ENCODE measurements at regions not wholly inside any gene's neighbourhood (a gene's known extent, or its start where the extent isn't known, plus 50 kb on each side); places are given as distances from the start of the nearest gene placed in this dataset.

DNA sequence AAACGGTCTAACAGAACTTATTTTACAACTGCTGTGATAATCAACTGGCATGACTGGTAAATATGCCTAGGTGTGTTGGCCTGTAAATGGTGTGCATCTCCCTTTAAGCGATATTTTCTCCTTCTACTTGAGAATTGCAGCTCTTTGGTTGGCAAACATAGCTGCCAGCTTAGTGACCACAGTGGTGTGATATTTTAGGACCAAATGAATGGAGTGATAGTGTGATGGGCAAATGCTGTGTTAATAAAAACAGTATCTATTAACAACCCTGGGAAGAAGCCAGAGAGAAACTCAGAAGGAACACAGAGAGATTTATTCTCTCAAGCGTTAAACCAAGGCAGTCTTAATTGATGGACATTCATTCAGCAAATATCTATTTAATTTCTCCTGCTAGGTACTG is 278.4 kb downstream of the AACS start (continued):
- TF ChIP-seq, protein P1, sequence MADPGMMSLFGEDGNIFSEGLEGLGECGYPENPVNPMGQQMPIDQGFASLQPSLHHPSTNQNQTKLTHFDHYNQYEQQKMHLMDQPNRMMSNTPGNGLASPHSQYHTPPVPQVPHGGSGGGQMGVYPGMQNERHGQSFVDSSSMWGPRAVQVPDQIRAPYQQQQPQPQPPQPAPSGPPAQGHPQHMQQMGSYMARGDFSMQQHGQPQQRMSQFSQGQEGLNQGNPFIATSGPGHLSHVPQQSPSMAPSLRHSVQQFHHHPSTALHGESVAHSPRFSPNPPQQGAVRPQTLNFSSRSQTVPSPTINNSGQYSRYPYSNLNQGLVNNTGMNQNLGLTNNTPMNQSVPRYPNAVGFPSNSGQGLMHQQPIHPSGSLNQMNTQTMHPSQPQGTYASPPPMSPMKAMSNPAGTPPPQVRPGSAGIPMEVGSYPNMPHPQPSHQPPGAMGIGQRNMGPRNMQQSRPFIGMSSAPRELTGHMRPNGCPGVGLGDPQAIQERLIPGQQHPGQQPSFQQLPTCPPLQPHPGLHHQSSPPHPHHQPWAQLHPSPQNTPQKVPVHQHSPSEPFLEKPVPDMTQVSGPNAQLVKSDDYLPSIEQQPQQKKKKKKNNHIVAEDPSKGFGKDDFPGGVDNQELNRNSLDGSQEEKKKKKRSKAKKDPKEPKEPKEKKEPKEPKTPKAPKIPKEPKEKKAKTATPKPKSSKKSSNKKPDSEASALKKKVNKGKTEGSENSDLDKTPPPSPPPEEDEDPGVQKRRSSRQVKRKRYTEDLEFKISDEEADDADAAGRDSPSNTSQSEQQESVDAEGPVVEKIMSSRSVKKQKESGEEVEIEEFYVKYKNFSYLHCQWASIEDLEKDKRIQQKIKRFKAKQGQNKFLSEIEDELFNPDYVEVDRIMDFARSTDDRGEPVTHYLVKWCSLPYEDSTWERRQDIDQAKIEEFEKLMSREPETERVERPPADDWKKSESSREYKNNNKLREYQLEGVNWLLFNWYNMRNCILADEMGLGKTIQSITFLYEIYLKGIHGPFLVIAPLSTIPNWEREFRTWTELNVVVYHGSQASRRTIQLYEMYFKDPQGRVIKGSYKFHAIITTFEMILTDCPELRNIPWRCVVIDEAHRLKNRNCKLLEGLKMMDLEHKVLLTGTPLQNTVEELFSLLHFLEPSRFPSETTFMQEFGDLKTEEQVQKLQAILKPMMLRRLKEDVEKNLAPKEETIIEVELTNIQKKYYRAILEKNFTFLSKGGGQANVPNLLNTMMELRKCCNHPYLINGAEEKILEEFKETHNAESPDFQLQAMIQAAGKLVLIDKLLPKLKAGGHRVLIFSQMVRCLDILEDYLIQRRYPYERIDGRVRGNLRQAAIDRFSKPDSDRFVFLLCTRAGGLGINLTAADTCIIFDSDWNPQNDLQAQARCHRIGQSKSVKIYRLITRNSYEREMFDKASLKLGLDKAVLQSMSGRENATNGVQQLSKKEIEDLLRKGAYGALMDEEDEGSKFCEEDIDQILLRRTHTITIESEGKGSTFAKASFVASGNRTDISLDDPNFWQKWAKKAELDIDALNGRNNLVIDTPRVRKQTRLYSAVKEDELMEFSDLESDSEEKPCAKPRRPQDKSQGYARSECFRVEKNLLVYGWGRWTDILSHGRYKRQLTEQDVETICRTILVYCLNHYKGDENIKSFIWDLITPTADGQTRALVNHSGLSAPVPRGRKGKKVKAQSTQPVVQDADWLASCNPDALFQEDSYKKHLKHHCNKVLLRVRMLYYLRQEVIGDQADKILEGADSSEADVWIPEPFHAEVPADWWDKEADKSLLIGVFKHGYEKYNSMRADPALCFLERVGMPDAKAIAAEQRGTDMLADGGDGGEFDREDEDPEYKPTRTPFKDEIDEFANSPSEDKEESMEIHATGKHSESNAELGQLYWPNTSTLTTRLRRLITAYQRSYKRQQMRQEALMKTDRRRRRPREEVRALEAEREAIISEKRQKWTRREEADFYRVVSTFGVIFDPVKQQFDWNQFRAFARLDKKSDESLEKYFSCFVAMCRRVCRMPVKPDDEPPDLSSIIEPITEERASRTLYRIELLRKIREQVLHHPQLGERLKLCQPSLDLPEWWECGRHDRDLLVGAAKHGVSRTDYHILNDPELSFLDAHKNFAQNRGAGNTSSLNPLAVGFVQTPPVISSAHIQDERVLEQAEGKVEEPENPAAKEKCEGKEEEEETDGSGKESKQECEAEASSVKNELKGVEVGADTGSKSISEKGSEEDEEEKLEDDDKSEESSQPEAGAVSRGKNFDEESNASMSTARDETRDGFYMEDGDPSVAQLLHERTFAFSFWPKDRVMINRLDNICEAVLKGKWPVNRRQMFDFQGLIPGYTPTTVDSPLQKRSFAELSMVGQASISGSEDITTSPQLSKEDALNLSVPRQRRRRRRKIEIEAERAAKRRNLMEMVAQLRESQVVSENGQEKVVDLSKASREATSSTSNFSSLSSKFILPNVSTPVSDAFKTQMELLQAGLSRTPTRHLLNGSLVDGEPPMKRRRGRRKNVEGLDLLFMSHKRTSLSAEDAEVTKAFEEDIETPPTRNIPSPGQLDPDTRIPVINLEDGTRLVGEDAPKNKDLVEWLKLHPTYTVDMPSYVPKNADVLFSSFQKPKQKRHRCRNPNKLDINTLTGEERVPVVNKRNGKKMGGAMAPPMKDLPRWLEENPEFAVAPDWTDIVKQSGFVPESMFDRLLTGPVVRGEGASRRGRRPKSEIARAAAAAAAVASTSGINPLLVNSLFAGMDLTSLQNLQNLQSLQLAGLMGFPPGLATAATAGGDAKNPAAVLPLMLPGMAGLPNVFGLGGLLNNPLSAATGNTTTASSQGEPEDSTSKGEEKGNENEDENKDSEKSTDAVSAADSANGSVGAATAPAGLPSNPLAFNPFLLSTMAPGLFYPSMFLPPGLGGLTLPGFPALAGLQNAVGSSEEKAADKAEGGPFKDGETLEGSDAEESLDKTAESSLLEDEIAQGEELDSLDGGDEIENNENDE (IDR thresholded peaks at IDR 0.05; ENCODE audit: insufficient replicate concordance, low read length) = no peak
- TF ChIP-seq PHF8 (conservative IDR thresholded peaks at IDR 0.05; ENCODE audit: low read depth, low read length) = no peak
- no peak for TF ChIP-seq SAP30 (IDR thresholded peaks at IDR 0.05; ENCODE audit: insufficient read depth, insufficient replicate concordance, low read length)
- no peak for TF ChIP-seq SP4 (IDR thresholded peaks at IDR 0.05; ENCODE audit: low read length)
- TF ChIP-seq TCF12 (IDR thresholded peaks at IDR 0.05; ENCODE audit: low read depth, low read length) = no peak
- no peak for TF ChIP-seq JUND (IDR thresholded peaks at IDR 0.05; ENCODE audit: low read length)
- no peak for TF ChIP-seq POLR2A (IDR thresholded peaks at IDR 0.05; ENCODE audit: control extremely low read depth in 1 of 2, low read depth in 2 of 2, low read length in 2 of 2)
- TF ChIP-seq, protein P2, sequence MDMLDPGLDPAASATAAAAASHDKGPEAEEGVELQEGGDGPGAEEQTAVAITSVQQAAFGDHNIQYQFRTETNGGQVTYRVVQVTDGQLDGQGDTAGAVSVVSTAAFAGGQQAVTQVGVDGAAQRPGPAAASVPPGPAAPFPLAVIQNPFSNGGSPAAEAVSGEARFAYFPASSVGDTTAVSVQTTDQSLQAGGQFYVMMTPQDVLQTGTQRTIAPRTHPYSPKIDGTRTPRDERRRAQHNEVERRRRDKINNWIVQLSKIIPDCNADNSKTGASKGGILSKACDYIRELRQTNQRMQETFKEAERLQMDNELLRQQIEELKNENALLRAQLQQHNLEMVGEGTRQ (IDR thresholded peaks at IDR 0.05; ENCODE audit: low read length) = no peak
- no peak for TF ChIP-seq NRF1 (IDR thresholded peaks at IDR 0.05; ENCODE audit: low read depth, low read length)
- TF ChIP-seq HDAC2 (IDR thresholded peaks at IDR 0.05; ENCODE audit: borderline replicate concordance in 1 of 2, low read depth in 2 of 2, low read length in 2 of 2) = no peak
- TF ChIP-seq RXRA (IDR thresholded peaks at IDR 0.05; ENCODE audit: insufficient read depth, low read depth, low read length) = no peak
